CD4-positive, alpha-beta T cell treated with Interferon alpha-2 for 1 hour (primary cell): ENCODE measurements at regions not wholly inside any gene's neighbourhood (a gene's known extent, or its start where the extent isn't known, plus 50 kb on each side); places are given as distances from the start of the nearest gene placed in this dataset.
"Not testable (repeated sequence)": the region's sequence is repeated elsewhere in the genome, so short reads cannot be mapped to it uniquely, and the experiment has no call there.

Experiments used
- DNase-seq, 2 donors: peaks; one replicate each; pipeline ENCODE4 v3.0.0-alpha.2; 2020 to 2022

GRCh38 chr4:188767496-188767895 is 628.3 kb downstream of the TRIML1 start:
- DNase-seq: no peak

GRCh38 chr4:188778905-188779304 is 639.7 kb downstream of the TRIML1 start:
- no peak for DNase-seq

GRCh38 chr4:188779581-188779980 is 640.3 kb downstream of the TRIML1 start:
- no peak for DNase-seq

GRCh38 chr4:188780028-188780427 is 640.8 kb downstream of the TRIML1 start:
- no peak for DNase-seq

DNA sequence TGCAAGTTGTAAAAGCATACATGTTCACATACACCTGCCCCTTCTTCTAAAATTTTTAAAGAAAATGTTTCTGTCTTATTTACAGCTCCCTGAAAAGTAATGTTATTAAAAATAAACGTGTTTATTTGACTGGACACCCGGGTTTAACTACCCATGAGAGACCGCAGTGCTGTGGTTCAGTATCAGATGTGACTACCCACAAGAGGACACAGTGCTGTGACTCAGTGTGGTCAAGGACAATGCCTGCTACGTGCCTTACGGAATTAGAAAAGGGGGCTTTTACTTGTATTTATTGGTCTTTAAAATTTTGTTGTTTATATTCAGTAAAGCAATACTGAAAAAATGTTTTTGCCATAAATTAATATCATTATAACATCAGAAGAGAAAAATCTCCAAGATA is 641.4 kb downstream of the TRIML1 start:
- DNase-seq: no peak

GRCh38 chr4:188781655-188782054 is 642.4 kb downstream of the TRIML1 start:
- DNase-seq: no peak

- DNase-seq: no peak
Measured at GRCh38 chr4:188783175-188783574, 643.9 kb downstream of the TRIML1 start.

- DNase-seq: no peak
Measured at GRCh38 chr4:188783606-188784160, 644.4 kb downstream of the TRIML1 start.

DNA sequence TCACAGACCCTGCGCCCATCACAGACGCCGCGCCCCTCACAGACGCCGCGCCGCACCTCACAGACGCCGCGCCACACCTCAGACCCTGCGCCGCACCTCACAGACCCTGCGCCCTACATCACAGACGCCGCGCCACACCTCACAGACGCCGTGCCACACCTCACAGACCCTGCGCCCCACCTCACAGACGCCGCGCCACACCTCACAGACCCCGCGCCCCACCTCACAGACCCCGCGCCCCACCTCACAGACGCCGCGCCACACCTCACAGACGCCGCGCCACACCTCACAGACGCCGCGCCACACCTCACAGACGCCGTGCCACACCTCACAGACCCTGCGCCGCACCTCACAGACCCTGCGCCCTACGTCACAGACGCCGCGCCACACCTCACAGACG is 657.4 kb downstream of the TRIML1 start:
- not testable (repeated sequence) for DNase-seq

GRCh38 chr4:188797011-188797410 is 657.8 kb downstream of the TRIML1 start:
- not testable (repeated sequence) for DNase-seq

GRCh38 chr4:188804861-188805260 is 665.6 kb downstream of the TRIML1 start:
- DNase-seq: no peak

GRCh38 chr4:188811121-188811520 is 671.9 kb downstream of the TRIML1 start:
- DNase-seq: no peak

- no peak for DNase-seq
Measured at GRCh38 chr4:188812644-188813043, 673.4 kb downstream of the TRIML1 start.

GRCh38 chr4:188818300-188818699 is 679.1 kb downstream of the TRIML1 start:
- no peak for DNase-seq

DNA sequence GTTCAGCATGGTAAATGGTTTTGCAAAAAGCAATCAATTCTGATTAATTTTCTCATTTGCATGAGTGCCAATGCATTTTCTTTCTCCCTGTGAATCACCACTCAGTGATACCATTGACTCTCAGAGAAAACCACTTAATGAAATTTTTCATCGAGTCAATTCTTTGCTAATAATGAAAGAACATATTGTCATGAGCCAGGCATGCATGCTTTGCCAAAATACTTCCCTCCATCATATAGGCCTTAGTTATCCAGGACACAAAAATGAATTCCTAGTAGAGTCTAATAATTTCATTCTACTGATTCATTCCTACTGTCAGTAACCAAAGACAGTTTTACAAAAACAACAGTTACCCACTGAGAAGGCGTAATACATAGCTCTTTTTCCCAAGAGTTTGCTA is 680.0 kb downstream of the TRIML1 start:
- no peak for DNase-seq

DNA sequence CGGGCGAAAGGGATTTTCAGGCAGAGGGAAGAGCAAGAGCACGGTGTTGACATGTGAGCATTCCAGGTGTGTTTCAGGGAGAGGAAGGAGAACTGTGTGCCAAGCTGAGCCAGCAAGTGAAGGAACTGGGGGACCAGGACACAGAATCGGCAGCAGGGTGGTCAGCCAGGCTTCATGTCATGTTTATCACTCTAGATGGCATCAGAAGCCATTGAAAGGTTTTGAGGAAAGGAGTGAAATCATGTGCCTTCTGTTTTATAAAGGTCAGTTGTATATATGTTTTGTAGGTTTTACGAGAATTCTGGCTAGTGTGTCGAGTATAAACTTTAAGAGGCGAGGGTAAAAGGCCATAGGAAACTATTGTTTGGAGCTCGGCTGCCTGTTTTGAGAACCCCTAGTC is 682.3 kb downstream of the TRIML1 start:
- no peak for DNase-seq

GRCh38 chr4:188822698-188823097 is 683.5 kb downstream of the TRIML1 start:
- DNase-seq: no peak

DNA sequence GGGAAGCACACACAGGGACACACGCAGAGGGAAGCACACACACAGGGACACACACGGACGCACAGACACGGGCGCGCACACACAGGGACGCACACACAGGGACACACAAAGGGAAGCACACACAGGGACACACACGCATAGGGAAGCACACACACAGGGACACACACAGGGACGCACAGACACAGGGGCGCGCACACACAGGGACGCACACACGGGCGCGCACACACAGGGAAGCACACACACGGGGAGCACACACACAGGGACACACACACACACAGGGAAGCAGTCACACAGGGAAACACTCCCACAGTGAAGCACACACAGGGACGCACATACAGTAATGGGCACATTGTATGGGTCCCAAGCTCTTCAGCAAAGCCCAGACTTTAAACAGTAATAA is 685.3 kb downstream of the TRIML1 start:
- DNase-seq: no peak

- no peak for DNase-seq
Measured at GRCh38 chr4:188826393-188826792, 687.2 kb downstream of the TRIML1 start.

GRCh38 chr4:188839704-188840103 is 700.5 kb downstream of the TRIML1 start:
- DNase-seq: no peak

DNA sequence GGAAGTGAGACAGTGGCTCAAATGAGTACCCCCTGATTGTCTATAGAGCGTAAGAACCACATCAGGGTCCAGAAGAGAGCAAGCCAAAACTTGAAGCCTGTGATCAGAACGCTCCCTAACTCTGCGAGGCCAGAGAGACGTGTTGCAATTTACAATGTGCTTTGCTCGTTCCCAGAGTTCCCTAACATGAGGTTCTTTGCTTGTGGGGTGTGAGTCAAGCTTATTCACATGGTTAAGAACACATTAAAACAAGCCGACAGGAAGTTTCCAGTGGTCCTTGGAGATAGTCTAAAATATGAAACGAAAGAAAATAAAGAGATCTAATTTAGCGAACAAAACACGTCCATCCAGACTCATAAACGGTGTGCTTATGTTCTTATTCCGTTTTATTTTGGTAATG is 702.3 kb downstream of the TRIML1 start:
- DNase-seq: no peak

DNA sequence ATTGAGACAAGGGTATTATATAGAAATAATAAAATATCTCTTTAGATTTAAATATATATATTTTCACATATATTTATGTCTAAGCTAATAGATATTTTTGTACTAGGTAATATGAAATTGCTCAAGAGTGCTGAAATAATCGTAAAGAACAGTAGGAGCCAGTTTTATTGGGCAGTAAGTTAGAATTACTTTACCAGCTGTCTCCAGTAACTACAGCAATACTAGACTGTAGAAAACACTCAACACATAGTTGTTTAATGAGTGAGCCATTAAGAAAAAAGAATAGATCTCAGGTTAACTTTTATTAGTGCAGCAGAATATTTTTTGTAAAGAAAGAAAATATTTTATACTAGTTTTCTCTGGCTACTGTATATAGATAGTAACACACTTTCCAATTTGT is 715.2 kb downstream of the TRIML1 start:
- DNase-seq: no peak

DNA sequence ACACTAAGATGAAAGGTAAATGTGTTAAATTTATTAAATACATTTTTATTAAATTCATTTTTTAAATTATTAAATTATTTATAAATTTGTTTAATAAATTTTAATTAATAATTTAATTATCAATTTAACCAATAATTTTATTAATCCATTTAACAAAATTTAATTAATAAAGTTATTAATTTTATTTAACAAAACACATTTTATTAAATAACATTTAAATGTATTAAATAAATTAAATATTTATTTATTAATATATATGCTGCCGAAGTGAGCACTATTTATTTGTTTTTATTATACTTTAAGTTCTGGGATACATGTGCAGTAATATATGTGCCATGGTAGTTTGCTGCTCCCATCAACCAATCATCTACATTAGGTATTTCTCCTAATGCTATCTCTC is 719.5 kb downstream of the TRIML1 start:
- DNase-seq: no peak

DNA sequence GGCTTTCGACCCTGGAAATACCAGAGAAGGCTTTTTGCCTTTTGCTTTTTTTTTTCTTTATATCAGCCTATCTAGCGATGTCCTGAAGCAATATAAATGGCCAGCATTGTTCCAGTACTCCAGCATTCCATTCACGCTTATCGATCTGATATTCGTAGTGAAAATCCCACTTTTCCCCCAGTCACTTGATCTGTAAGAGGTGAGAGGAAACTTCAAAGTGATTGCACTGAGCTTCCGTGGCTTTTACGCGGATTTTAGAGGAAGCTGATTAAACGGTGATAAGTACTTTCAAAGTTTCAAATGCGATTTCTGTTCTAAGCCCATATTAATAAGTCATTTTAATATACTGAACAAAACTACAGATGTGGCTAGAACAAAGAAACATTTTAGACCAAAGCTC is 725.5 kb downstream of the TRIML1 start:
- no peak for DNase-seq

DNA sequence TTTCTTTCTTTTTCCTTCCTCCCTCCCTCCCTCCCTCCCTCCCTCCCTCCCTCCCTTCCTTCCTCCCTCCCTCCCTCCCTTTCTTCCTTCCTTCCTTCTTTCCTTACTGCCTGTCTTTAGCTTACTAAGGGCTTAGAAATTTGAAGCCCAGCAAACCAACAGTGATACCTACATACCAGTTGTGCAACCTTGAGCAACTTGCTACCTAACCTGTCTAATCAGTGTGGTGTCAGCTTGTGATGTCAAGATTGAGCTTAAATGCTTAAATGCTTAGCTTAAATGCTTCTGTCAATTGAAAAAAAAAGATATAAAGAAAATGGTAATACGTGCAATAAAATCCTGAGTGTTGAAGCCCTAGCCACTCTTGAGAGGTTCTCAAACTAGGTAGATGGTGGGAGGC is 728.6 kb downstream of the TRIML1 start:
- no peak for DNase-seq

- no peak for DNase-seq
Measured at GRCh38 chr4:188869581-188869980, 730.3 kb downstream of the TRIML1 start.
